ENCODE measurements at regions not wholly inside any gene's neighbourhood (a gene's known extent, or its start where the extent isn't known, plus 50 kb on each side); places are given as distances from the start of the nearest gene placed in this dataset.
"Not testable (repeated sequence)": the region's sequence is repeated elsewhere in the genome, so short reads cannot be mapped to it uniquely, and the experiment has no call there.

DNA sequence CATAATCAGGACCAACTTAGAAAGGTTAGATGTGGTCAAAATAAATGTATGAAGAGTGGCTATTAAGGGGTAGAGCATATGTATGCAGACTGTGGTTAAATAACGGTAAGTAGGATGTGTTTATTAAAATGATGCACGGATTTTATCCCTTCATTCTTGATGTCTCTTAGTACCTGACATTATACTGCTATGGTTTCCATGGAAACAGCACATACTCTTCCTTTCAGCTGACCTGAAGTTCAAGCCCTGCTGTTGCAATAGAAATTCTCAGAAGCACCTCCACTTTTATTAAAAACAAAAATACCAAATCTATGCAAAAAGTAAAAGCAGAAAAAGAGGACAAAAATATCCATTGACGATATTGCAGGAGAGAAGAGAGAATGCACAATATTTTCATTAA lies 381.4 kb downstream of the RWDD3 start:
- no peak for DNase-seq

DNA sequence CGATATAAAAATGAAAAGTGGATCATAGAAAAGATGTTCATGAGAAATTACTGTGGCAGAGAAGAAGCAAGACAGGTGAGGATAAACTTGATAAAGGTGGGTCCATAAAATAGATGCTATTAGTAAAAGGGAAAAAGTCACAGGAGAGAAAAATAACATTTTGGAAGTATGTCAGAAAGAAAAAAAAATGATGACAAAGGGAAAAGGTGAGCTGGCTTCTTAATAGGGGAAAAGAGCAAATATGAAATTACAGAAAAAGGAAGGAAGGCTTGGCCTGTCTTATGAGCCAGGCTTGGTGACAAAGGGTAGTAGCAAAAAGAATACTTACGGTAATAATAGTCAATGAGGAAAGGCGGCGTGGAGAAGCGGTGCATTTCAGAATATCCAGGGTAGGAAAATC lies 386.1 kb downstream of the RWDD3 start:
- DNase-seq = no peak

DNA sequence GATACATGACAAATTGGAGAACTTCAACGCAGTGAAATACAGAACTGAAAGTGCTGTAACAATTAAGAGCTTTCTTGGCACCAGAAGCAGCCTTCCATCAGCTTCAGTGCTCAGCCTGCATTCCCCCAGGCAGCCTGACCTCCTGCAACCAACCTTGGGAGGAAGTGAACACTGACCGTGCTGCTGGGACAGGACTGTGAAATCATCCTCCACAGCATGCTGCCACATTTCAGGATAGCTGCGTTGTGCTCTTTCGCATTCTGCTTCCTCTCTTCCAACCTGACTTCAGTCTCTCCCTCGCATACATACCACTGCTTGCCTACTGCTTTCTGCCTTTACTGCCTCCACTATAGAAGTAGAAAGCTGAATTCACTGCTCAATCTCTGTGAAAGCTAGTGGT lies 388.6 kb downstream of the RWDD3 start:
- no peak for DNase-seq

DNA sequence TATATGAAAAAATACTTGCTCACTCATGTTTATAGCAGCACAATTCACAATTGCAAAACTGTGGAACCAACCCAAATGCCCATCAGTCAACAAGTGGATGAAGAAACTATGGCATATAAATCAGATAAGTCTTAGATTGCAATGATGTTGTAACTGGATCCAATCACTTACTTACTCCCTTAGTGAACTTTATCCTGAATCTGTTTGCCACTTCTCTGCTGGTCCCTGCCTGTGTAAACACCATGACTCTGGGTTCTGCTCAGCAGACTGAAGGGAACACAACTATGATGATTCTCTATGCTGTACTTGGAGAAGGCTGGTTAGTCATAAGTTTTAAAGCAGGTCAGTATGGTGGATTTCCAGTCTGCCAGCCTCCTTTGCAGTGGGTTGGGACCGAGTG lies 391.2 kb downstream of the RWDD3 start:
- DNase-seq = no peak

DNA sequence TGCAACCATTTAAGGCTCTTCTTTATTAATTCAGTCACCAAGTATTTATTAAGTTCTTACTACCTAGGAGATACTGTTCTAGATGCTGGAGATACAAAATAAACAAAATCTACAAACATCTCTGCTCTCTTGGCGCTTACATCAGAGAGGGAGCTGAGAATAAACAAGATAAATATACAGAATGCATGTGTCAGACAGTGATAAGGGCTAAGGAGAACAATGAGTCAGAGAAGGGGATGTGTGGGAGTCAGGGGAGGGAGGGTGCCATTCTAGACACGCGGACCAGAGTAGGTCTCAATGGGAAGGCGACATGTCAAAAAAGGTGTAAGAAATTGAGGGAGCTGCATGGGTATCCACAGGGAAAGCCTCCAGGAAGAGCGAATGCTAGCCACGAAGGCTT lies 393.2 kb downstream of the RWDD3 start:
- no peak for DNase-seq

DNA sequence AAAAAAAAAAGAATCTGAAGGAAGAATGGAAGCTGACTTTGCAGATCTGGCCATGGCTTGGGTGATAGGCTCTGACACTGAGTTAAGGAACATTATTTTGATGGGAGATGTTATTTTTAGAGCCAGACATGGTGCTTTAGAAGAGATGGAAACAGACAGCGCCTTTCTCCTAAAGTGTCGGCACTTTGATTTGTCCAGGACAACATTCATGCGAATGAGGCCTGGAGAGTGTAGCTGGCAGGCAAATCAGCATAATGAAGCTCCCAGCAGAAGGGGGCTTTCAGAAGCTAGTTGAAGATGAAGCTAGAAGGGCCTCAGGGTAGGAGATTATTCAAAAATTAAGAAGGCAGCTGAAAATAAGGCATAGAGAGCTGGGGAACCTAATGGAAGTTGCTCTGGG lies 397.7 kb downstream of the RWDD3 start:
- no peak for DNase-seq

DNA sequence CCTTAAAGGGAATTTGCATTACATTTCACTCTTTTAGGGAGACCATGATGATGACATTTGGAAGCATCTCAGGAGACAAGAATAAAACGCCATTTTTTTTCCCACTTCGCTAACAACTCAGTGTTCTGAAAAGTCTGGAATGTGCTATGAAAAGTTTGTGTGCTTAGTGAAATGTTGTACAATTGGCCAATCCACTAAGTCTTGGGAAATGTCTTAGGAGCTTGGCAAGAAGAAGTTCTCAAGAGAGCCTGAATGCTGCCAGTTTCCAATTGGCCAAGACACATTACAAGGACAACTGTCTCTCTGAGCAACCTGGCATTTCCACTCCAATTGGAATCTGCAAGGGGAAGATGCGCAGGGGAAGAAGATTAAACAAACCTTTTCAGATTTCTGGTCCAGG lies 401.8 kb downstream of the RWDD3 start:
- DNase-seq = no peak

DNA sequence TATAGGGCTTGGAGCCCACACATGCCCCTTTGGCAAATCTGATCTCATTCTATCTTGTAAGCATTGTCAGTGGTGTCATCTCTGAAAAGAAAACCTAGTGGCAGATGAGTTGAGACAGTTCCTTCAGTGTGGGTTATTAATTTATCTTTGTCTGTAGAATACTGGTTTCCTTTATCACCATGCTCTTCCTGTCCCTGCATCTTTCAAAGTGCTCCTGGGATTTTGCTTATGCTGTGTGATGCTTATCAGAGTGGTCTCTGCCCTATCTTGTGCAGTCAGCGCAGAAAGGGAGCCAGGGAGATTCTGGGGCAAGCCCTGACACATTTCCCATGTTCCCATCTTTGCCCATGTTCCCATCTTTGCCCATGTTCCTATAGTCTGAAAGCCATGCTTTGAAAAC lies 402.9 kb downstream of the RWDD3 start:
- no peak for DNase-seq

DNA sequence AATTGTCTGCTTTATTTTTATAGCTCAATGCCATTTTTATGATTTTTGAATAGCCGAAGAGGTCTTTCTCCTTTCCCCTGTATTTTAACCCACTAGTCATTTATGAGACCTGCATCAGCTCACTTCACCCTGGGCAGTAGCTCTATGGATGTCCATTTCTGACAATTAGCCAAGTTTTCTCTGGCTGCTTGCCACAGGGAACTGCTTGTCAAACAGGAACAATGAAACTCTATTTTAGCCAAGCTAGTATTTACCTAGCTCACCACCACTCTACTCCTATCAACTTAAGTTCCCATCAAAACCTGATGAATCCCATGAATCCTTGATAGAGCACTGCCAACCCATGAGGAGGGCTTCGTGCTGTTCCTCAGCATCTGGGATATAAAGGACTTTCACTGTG lies 406.7 kb downstream of the RWDD3 start:
- DNase-seq = peak; percentile 13

DNA sequence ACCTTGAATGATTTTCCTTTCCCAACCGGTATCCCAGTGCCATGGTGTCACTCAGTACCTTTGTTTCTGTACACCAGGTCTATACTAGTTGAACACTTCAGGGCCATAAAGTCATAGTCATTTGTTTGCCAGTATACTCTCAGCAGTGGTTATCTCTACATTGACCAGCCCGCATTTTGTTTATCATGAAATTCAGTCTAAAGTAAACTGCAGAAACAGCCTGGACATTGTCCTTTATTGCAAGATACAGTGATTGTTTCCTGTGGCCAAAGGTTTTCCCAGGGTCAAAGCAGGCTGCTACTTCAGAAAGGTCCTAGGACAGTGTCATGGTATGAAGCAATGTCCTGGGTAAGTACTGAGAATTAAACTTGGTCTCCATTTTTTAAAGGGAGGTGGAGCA lies 407.4 kb downstream of the RWDD3 start:
- no peak for DNase-seq

DNA sequence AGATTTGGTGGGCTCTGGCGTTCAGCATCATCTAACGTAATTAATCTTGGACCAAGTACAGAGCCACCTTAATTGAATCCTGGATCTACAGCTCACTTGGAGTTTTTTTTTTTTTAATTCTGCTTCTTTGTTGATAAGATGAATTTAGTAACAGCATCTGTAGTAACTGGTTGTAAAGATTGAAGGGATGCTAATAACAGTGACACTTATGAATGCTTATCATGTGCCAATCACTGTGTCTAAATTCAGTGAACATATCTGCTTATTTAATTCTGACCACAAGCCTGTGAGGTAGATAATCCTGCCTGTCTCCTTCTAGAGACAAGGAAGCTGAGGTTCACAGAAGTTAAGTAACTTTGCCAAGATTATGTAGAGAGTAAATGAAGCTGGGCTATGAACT lies 408.0 kb downstream of the RWDD3 start:
- no peak for DNase-seq

DNA sequence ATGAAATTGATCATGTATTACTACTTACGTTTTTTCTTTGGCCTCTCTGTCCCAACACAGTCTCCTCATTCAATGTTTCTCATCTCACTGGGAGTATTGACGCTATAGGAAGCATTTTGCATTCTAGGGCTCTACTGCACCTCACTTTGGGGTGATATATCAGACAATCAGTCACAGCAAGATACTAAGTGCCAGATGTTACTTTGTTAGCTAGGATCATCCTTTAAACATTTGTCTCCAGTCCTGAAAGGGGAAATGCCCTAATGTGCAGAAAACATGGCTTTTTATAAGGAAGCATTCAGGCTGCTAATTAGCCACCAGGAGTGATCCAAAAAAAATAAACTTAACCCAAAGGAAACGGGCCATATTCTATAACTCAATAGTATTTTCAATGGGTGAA lies 409.1 kb downstream of the RWDD3 start:
- no peak for DNase-seq

DNA sequence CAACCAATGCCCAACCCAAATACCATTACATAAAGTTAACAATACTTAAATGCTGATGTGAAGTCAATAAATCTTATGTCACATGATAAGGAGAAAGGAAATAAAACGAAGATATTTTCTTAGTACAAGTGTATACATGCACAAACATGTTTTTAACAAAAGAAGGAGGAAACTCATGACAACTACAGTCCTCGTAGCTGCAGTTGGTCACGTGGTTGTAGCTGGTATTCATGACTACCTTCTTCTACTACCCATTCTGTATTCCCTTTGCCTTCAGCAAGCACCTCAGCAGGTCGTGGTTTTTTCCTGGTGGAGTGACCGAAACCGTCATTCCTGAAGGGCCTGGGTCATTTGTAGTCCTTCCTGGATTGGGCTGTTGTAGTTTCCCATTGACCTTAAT lies 411.1 kb downstream of the RWDD3 start:
- not testable (repeated sequence) for DNase-seq

DNA sequence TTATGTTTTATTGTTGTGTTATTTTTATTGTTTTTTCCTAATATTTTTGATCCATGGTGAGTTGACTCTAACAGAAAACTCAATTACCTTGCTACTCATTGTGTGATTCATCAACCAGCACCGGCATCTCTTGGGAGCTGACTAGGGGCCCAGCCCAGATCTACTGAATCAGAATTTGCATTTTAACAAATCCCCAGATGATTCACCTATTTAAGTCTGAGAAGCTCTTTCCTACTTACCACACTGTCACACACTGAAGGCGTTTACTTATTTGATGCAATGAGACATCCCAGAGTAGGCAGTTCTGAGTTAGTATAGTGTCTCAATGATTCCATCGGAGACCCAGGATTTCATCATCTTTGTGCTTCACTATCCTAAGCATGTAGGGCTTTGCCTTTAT lies 416.6 kb downstream of the RWDD3 start:
- DNase-seq = no peak

DNA sequence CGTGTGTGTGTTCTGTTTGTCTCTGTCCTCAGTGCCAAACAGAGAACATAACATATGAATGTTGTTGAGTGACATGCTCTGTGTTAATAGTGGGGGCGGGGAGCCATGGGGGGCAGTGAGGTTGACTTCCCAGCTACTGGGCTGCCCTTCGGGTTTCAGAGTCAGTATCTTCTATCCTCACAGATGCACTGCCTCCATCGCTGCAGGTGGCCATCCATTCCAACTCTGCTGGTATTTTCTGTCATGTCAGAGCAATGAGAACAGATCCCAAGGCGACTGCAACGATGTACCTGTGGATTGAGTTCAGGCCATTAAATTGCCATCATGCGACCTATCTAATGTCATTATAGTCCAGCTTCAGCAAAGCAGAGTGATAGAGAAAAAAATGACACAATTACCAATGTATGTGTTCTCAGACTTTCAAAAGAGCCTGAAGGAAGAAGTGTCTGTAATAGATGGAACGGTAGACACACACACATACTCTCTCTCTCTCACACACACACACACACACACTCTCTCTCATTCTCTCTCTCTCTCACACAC lies 418.5 kb downstream of the RWDD3 start:
- no peak for DNase-seq

DNA sequence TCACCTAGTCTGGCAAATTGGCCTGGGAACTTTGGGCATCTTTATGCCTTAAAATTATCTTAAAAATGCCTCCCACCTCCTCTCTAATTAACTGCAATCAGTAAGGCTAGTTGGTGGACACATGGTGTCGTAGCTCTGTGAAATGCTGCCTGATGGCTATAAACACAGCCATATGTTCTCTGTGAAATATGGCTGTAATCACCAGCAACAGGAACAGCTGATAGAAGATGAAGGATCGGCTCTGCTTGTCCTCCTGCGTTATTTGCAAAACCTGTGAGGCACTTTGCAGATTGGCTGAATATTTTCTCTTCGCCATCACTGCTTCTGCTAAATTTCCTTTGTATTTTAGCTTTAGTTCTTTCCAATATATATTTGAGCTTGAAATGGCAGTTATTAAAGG lies 419.6 kb downstream of the RWDD3 start:
- no peak for DNase-seq

DNA sequence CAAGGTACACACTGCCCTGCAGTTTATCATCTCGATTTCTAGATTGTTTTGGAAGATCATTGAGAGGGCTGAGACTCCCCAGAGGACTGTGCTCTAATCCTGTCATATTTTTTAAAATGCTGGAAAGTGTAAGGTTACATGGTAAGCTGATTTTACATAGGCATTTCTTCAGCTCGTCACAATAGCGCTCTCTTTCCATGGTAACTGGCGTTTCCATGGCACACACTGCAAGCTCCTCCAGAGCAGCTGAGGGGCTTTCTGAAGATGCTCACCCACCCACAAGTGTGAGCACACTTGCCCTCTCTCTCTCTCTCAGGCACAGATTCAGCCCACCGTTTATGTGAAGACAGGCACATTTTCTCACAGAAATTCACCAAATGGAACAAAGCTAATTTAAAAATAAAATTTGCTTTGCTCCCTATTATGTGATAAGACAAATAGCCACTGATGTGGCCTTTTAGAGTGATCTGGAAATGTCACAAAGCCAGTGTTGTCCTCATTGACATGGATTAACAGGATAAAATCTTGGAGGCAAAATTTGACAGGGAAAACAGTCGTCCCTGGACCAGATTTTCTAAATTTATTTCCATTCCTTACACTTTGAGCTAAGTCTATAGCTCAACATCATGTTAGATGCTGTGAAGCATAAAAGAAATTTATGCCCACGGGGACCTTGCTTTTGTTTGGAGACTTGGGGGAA lies 421.5 kb downstream of the RWDD3 start:
- DNase-seq = no peak

DNA sequence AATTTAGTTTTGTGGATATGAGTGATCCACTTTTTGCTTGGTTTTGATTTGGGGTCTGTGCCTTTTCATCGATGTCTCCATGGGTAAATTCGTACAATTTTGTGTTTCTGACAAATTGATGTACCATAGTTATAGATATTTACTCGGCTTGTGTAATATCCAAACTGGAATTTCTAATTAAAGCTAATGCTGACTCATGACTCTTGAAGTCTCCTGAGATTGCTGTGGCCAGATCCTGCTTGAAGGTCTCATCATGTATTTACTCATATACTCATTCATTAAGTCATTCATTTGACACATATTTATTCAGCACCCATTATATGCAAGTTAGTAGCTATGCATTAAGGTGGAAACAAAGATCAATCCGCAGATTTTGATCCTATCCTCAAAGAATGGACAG lies 423.2 kb downstream of the RWDD3 start:
- no peak for DNase-seq

DNA sequence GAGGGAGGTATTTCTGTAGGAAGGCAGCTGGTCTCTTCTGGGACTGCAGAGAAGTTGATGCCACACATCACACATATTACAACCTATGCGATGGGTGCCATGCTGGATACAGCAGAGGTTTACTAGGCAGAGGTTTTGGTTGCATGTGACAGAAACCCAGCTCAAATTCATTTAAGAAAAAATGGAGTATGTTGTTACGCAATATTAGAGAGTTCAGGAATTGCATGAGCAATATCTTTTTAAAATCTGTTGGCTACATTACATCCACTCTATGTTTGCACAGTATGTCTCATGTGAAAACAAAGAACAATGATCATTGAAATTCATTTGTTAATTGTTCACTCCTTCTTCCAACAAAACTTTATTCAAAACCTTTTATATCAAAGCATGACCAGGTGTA lies 425.2 kb downstream of the RWDD3 start:
- no peak for DNase-seq

DNA sequence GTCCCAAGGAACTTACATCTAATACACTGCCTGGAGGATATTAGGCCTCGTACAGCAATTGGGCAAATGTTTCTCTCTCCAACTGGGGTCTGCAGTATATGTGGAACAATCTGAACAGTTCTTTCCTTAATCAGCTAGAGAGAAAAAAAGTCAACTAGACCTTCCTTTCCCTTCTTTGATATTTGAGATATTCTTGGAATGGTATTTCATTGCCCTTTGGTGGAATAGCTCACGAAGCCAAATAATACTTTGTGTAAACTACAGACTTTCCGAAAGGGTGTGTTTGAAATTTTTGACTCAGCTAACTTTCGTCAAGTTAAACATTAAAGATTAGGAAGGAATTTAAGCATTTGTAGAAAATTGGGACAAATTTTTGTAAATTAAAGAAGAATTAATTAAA lies 425.6 kb downstream of the RWDD3 start:
- no peak for DNase-seq

DNA sequence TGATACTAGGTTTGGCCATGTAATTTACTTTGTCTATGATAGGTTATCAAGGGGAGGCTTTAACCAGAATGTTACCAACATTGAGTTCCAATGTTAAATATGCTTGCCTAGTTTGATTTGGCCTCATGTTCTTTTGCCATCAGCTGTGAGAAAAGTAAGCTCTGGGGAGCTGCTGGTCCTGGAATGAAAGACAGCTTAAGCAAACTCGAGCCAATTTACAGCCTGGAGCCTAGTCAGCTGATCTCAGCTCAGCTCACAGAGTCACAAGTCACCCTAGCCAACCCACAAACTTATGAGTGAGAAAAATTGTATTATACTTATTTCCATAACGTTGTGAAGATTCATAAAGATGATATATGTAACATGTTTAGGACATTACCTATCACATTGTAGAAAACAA lies 426.7 kb downstream of the RWDD3 start:
- no peak for DNase-seq

DNA sequence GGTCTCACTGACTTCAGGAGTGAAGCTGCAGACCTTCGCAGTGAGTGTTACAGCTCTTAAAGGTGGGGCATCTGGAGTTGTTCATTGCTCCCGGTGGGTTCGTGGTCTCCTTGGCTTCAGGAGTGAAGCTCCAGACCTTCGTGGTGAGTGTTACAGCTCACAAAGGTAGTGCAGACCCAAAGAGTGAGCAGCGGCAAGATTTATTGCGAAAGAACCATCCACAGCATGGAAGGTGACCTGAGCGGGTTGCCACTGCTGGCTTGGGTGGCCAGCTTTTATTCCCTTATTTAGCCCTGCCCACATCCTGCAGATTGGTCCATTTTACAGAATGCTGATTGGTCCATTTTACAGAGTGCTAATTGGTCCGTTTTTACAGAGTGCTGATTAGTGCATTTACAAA lies 429.5 kb downstream of the RWDD3 start:
- not testable (repeated sequence) for DNase-seq

DNA sequence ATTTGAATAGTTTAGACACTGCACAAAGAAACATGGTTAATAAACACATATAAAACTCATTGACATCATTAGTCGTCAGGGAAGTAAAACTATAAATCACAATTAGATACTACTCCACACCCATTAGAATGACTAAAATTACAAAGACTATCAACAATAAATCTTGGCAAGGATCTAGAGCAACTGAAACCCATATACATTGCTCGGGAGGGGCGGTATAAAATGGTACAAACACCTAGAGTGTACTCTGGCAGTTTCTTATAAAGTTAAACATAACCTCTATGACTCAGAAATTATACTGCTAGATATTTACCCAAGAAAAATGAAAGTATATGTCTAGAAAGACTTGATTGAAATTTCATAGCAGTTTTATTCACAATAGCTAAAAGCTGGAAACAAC lies 434.2 kb downstream of the RWDD3 start:
- no peak for DNase-seq

DNA sequence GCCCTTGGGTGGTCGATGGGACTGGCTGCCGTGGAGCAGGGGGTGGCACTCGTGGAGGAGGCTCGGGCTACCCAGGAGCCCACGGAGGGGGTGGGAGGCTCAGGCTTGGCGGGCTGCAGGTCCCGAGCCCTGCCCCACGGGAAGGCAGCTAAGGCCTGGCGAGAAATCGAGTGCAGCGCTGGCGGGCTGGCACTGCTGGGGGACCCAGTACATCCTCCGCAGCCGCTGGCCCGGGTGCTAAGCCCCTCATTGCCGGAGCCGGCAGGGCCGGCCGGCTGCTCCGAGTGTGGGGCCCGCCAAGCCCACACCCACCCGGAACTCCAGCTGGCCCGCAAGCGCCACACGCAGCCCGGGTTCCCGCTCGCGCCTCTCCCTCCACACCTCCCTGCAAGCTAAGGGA lies 435.6 kb downstream of the RWDD3 start:
- DNase-seq = not testable (repeated sequence)

DNA sequence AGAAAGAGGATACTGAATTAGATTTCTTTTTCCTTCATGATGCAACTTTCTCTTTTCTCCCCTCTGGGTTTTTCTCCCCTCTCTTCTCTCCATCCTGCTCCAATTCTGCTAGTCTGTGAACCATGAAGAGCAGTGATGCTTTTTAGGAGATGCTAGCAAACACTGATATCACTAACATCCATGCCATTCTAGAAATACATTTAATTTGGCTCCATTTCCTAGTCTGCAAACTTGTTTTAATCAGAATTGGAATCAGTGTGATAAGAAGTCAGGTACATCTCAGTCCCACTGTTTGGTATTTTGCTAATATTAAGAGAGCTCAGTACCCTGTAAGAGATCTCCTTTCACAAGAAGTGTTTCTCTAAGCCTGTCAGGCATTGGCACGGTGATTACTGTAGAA lies 437.1 kb downstream of the RWDD3 start:
- DNase-seq = no peak

Data from left kidney (tissue), 1 donor.